Prostate gland (tissue), 2 donors: ENCODE measurements at regions not wholly inside any gene's neighbourhood (a gene's known extent, or its start where the extent isn't known, plus 50 kb on each side); places are given as distances from the start of the nearest gene placed in this dataset.

ENCODE experiments used
- CTCF ChIP-seq, 4 experiments: fragments of 200-600 bp in 2 of 4; fragments of 450-650 bp in 2 of 4; sonication (generic) in 2 of 4; IDR thresholded peaks; 1 replicate in 3 of 4; 2 replicates in 1 of 4; pipeline ENCODE4 v1.5.1; 2016 to 2019; ENCODE audit warnings: antibody characterized with exemption in 4 of 4, mild to moderate bottlenecking in 2 of 4, moderate library complexity in 2 of 4
- POLR2A ChIP-seq: fragments of 450-650 bp; IDR thresholded peaks from one replicate; pipeline ENCODE4 v1.6.1; 2016; ENCODE audit warnings: antibody characterized with exemption, mild to moderate bottlenecking

- TF ChIP-seq POLR2A: no peak
- no peak for TF ChIP-seq CTCF (IDR thresholded peaks at IDR 0.05)
Measured at GRCh38 chr14:48826058-48826457, 760.1 kb downstream of the RPS29 start.
